SK-N-MC (cell line): ENCODE measurements at regions not wholly inside any gene's neighbourhood (a gene's known extent, or its start where the extent isn't known, plus 50 kb on each side); places are given as distances from the start of the nearest gene placed in this dataset.

ENCODE experiments used
- DNase-seq: peaks from one replicate; pipeline ENCODE4 v3.0.0-alpha.2; 2011; ENCODE audit warnings: low read depth, low spot score
- H3K27ac ChIP-seq: fragments of 200-600 bp; sonication (generic); 2 replicates; pipeline ENCODE4 v1.5.1; 2016; ENCODE audit warnings: mixed run types
- H3K36me3 ChIP-seq: fragments of 200-600 bp; sonication (generic); 2 replicates; pipeline ENCODE4 v1.6.1; 2017; ENCODE audit warnings: antibody characterized with exemption, low read length, mixed read lengths; ENCODE audit not compliant: insufficient read depth
- H3K4me3 ChIP-seq: fragments of 200-600 bp; sonication (generic); 2 replicates; pipeline ENCODE4 v1.5.1; 2016
- H3K9ac ChIP-seq: fragments of 200-600 bp; sonication (generic); 2 replicates; pipeline ENCODE4 v1.8.0; 2017; ENCODE audit warnings: mixed run types, mixed read lengths; ENCODE audit not compliant: insufficient read length
- H3K9me3 ChIP-seq: fragments of 200-600 bp; sonication (generic); 2 replicates; pipeline ENCODE4 v1.6.1; 2017; ENCODE audit warnings: low read depth, mild to moderate bottlenecking, antibody characterized with exemption, low read length, moderate library complexity, mixed read lengths
- EZH2 ChIP-seq: fragments of 200-600 bp; sonication (generic); IDR thresholded peaks from one replicate; pipeline ENCODE4 v1.6.1; 2017; ENCODE audit warnings: antibody characterized with exemption
- FOXP2 ChIP-seq: optimal IDR thresholded peaks from 2 replicates; pipeline ENCODE3; 2011; ENCODE audit warnings: mild to moderate bottlenecking, moderate library complexity; ENCODE audit not compliant: insufficient read depth; ENCODE audit errors: extremely low read length, control extremely low read depth
- POLR2AphosphoS5 ChIP-seq: IDR thresholded peaks from 2 replicates; pipeline ENCODE4 v1.6.1; 2012; ENCODE audit warnings: mild to moderate bottlenecking, low read depth, low read length, borderline replicate concordance

DNA sequence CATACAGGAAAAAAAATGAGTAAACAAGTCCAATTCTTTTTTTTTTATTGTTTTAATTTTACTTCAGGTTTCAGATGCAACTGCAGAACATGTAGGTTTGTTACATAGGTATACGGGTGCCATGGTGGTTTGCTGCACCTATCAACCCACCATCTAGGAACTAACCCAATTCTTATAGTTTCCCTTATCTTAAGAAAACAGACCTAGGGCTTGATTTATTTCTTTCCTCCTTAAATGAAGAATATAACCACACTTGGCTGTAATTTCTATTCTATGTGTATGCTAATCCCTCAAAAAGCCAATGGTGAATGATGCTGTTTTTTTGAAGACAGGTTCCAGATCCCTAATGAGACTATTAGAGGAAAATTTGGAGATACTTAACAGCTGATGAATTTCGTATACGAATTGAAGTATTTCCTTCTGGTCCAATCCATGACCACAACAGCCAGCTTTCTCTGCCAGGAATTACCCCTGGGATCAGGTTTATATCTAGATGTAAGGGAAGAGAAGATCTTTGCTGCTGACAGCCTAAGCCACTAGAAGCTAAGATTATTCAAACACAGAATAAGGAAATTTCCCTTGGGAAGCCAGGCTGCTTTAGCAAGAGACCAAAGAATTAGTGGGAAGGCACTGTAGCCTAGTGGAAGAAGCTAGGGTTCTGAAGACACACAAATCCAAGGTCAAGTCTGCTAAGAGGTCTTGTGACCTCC is 115.8 kb downstream of the INHBA start:
- no peaks in the 10 kb centered on the region for H3K9me3 ChIP-seq
- no peak overlapping the region for H3K9ac ChIP-seq
- H3K36me3 ChIP-seq: no peaks in the 10 kb centered on the region
- TF ChIP-seq POLR2AphosphoS5 (no peak), EZH2 (no peak), FOXP2 (no peak)
- no peak for DNase-seq
- no peak overlapping the region for H3K27ac ChIP-seq
- no peak overlapping the region for H3K4me3 ChIP-seq

DNA sequence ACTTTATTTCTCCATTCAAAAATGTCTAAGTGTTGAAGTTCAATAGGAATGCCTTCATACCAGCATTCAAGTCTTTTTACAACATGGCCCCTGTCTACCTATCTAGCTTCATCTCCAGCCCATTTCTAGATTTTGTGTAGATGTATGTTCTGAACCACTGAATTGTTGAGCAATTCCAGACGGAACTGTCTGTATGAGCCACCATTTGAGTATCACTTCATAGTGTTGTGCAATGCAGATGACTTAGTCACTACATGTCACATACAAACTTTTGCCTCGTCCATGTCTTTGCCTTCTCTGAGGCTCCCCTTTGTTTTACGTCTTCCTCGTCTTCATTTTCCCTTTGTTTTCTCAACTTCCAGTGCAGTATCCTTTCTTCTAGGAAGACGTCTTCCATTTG is 118.1 kb downstream of the INHBA start:
- H3K36me3 ChIP-seq: no peaks in the 10 kb centered on the region
- no peak overlapping the region for H3K9ac ChIP-seq
- TF ChIP-seq EZH2: no peak
- no peak for TF ChIP-seq POLR2AphosphoS5
- no peak for TF ChIP-seq FOXP2
- DNase-seq: no peak
- no peaks in the 10 kb centered on the region for H3K9me3 ChIP-seq
- H3K4me3 ChIP-seq: no peak overlapping the region
- no peak overlapping the region for H3K27ac ChIP-seq

DNA sequence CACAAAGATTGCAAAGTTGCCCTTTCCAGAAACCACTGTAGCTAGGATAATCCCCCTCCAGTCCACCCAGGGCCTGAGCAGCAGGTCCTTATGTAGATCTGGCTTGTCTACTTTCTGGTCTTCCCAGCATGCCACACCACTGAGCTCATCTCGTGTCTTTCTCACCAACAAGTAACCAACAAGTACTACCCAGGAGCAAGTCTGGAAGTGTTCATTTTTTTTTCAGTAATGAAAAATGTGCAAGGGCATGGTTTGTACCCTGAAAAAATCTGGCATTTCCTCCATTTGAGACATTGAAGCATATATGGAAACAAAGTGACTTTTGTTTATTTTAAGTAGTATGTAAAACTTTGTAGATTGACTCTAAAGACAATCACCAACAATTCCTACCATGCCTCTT is 120.8 kb downstream of the INHBA start:
- Histone ChIP-seq H3K4me3 (no peak overlapping the region), H3K36me3 (no peaks in the 10 kb centered on the region), H3K27ac (no peak overlapping the region), H3K9ac (no peak overlapping the region), H3K9me3 (no peaks in the 10 kb centered on the region)
- no peak for DNase-seq
- TF ChIP-seq POLR2AphosphoS5 (no peak), EZH2 (no peak), FOXP2 (no peak)

DNA sequence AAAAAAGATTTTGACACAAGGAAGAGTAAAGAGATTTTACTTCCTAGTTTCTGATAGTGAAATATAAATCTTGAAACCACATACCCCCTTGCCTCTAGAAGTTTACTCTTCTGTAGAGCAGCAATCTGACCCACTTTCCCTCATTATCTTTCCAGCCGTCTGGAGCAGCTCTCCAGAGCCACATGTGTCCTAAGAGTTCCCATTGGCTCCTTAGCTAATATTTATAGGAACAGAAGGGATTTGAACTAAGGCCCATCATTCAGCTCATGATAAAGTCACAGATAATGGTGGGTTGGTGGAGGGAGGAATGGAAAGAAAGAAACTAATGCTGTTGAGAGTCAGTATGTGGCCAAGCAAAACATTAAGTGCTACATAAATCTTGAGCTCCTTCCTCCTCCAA is 121.8 kb downstream of the INHBA start:
- no peak overlapping the region for H3K27ac ChIP-seq
- TF ChIP-seq POLR2AphosphoS5: no peak
- no peak for TF ChIP-seq EZH2
- no peak for TF ChIP-seq FOXP2
- no peak for DNase-seq
- H3K36me3 ChIP-seq: no peaks in the 10 kb centered on the region
- H3K9me3 ChIP-seq: no peaks in the 10 kb centered on the region
- no peak overlapping the region for H3K9ac ChIP-seq
- no peak overlapping the region for H3K4me3 ChIP-seq

DNA sequence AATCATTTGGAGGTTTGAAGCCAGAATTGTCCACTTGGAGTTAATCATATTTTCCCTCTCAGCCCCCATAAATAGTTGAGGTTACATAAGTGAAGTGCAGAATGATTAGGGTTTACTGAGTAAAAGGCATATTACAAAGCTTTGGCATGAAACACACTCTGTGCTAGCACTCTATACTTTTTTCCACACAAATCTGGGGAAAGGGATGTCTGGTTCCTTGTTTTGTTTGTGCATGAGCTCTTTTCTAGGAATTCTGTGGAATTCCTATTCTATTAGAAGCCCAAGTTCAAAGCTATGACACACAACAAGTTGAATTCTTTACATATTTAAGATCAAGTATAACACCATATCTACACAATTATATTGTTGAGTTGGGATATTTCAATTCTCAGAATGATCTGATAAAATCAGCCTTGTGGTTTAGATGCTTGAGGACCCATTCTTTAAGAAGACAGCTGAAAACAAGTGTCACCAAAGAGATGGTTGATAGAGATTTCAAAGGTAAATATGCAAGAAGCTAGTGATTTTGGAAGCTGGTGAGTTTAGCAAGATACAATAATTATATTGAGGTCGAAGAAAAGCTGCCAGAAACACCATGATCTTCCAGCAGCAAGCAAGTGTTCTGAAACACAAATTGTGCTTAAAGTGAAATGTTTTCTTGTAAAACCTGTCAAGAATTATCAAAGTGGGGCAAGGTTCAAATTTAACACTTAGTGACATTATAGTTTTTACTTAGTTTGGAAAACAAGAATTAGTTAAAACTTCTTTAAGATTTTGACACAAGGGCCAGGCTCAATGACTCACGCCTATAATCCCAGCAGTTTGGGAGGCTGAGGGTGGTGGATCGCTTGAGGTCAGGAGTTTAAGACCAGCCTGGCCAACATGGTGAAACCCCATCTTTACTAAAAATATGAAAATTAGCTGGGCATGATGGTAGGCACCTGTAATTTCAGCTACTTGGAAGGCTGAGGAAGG is 122.6 kb downstream of the INHBA start:
- no peak for TF ChIP-seq FOXP2
- no peak for DNase-seq
- Histone ChIP-seq H3K27ac (no peak overlapping the region), H3K9me3 (no peaks in the 10 kb centered on the region), H3K36me3 (no peaks in the 10 kb centered on the region), H3K4me3 (no peak overlapping the region), H3K9ac (no peak overlapping the region)

DNA sequence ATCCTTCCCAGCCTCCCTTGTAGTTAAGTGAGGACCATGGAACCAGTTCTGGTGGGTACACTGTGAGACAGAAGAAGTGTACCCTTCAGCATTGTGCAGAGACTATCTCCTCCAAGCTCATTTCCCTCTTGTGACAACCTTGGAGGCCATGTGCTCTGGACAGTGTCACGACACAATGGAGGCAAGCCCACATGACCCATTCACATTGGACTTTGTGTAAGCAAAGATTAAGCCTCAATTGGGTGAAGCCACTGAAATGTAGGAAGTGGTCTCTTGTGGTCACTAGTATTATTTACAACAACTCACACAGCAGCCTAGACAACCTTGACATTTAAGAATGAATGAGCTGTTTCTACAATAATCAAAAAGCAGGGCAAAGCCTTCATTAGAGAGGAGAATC is 124.2 kb downstream of the INHBA start:
- no peak overlapping the region for H3K27ac ChIP-seq
- no peaks in the 10 kb centered on the region for H3K9me3 ChIP-seq
- DNase-seq: no peak
- TF ChIP-seq POLR2AphosphoS5 (no peak), EZH2 (no peak), FOXP2 (no peak)
- no peak overlapping the region for H3K4me3 ChIP-seq
- H3K9ac ChIP-seq: no peak overlapping the region
- no peaks in the 10 kb centered on the region for H3K36me3 ChIP-seq

DNA sequence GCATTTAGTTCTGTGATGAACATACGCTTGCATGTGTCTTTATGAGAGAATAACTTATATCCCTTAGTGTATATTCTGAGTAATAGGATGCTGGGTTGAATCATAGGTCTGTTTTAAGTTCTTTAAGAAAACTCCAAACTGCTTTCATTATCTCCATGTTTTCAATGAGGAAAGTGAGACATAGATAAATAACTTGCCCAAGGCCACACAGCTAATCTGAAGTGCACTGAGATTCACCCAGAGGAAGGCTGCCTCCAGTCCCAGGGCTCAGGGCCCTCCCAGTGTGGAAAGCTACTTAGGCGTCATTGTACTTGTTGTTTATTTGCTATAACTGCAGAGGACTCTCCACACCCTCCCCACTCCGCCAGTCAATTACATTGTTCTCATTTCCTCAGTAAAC is 126.7 kb downstream of the INHBA start:
- H3K27ac ChIP-seq: no peak overlapping the region
- no peaks in the 10 kb centered on the region for H3K36me3 ChIP-seq
- H3K9ac ChIP-seq: no peak overlapping the region
- no peaks in the 10 kb centered on the region for H3K9me3 ChIP-seq
- no peak overlapping the region for H3K4me3 ChIP-seq
- no peak for DNase-seq
- TF ChIP-seq EZH2 (no peak), FOXP2 (no peak)

DNA sequence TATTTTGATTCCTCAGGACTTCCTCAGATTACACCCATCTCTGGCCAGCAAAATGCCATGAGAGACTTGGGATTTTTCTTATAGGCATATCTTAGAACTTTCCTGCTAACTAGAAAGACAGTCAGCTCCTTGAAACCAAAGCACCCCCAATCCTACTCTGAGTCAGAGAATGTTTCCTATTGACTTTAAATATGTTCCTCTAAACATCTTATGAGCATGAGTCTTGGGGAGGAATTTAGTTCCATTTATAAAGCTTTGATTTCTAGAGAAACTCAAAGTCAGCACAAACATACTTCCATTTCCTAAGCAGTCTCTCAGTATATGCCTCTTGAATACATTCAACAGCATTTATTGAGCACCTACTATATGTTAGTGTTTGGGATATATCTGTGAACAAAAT is 128.5 kb downstream of the INHBA start:
- Histone ChIP-seq H3K9me3 (no peaks in the 10 kb centered on the region), H3K9ac (no peak overlapping the region), H3K36me3 (no peaks in the 10 kb centered on the region), H3K27ac (no peak overlapping the region), H3K4me3 (no peak overlapping the region)
- no peak for TF ChIP-seq EZH2
- DNase-seq: no peak
